Fibroblast of lung (primary cell): ENCODE measurements at regions not wholly inside any gene's neighbourhood (a gene's known extent, or its start where the extent isn't known, plus 50 kb on each side); places are given as distances from the start of the nearest gene placed in this dataset.

Source experiments
- DNase-seq, 2 donors: peaks; one replicate each; pipeline versions ENCODE4 v3.0.0 to v3.0.0-alpha.2; 2010; ENCODE audit warnings: low read depth in 2 of 2
- H2AFZ ChIP-seq: 2 replicates; pipeline ENCODE4 v1.5.1; 2012; ENCODE audit warnings: low read length, control low read depth, inconsistent platforms
- H3K27ac ChIP-seq: 2 replicates; pipeline ENCODE4 v1.5.1; 2011; ENCODE audit warnings: low read length, control low read depth; ENCODE audit not compliant: insufficient read depth
- H3K27me3 ChIP-seq: 2 replicates; pipeline ENCODE4 v1.5.1; 2011; ENCODE audit warnings: mild to moderate bottlenecking, low read length; ENCODE audit not compliant: control insufficient read depth, insufficient read depth
- H3K36me3 ChIP-seq: 2 replicates; pipeline ENCODE4 v1.5.1; 2011; ENCODE audit warnings: low read length; ENCODE audit not compliant: control insufficient read depth, insufficient read depth
- H3K4me1 ChIP-seq: 2 replicates; pipeline ENCODE4 v1.5.1; 2011; ENCODE audit warnings: low read length; ENCODE audit not compliant: control insufficient read depth, insufficient read depth; ENCODE audit errors: extremely low read depth
- H3K4me2 ChIP-seq: 2 replicates; pipeline ENCODE4 v1.5.1; 2011; ENCODE audit warnings: low read length, control low read depth; ENCODE audit not compliant: insufficient read depth; ENCODE audit errors: extremely low read depth
- H3K4me3 ChIP-seq, 4 experiments: fragments of 200-600 bp in 1 of 4; sonication (generic) in 1 of 4; replicated peaks in 1 of 4; 2 replicates each; pipeline ENCODE4 v1.5.1; 2011 to 2016; ENCODE audit warnings: low read length in 4 of 4, low read depth in 3 of 4, mild to moderate bottlenecking in 3 of 4, control low read depth in 2 of 4, inconsistent platforms in 1 of 4, mixed read lengths in 1 of 4; ENCODE audit not compliant: insufficient read depth in 1 of 4; ENCODE audit errors: control extremely low read depth in 1 of 4
- H3K79me2 ChIP-seq: 2 replicates; pipeline ENCODE4 v1.5.1; 2012; ENCODE audit warnings: mild to moderate bottlenecking, low read length, inconsistent platforms; ENCODE audit not compliant: control insufficient read depth, insufficient read depth
- H3K9ac ChIP-seq: 2 replicates; pipeline ENCODE4 v1.5.1; 2011; ENCODE audit warnings: mild to moderate bottlenecking, low read length, control low read depth; ENCODE audit not compliant: insufficient read depth
- H3K9me3 ChIP-seq: 2 replicates; pipeline ENCODE4 v1.5.1; 2012; ENCODE audit warnings: low read depth, low read length; ENCODE audit not compliant: control insufficient read depth, insufficient read depth
- H4K20me1 ChIP-seq: 2 replicates; pipeline ENCODE4 v1.5.1; 2011; ENCODE audit warnings: low read length; ENCODE audit not compliant: control insufficient read depth, insufficient read depth; ENCODE audit errors: extremely low read depth
- CTCF ChIP-seq, 2 donors: IDR thresholded peaks in 1 of 2; conservative IDR thresholded peaks in 1 of 2; 1 replicate in 1 of 2; 2 replicates in 1 of 2; pipeline ENCODE4 v1.5.1; 2011 to 2012; ENCODE audit warnings: low read length in 2 of 2, control low read depth in 1 of 2, inconsistent platforms in 1 of 2, low read depth in 1 of 2, mild to moderate bottlenecking in 1 of 2
- EZH2 ChIP-seq: IDR thresholded peaks from 2 replicates; pipeline ENCODE4 v1.5.1; 2012; ENCODE audit warnings: low read length, control low read depth, mild to moderate bottlenecking; ENCODE audit errors: missing control alignments

GRCh38 chr1:30028939-30029338 is 694.4 kb downstream of the MATN1 start:
- no peaks in the 10 kb centered on the region for H3K79me2 ChIP-seq
- no peak overlapping the region for H3K27ac ChIP-seq
- no peaks in the 10 kb centered on the region for H3K36me3 ChIP-seq
- H3K9ac ChIP-seq, result no peak overlapping the region
- H3K4me3 ChIP-seq, result no peak overlapping the region
- no peaks in the 10 kb centered on the region for H3K27me3 ChIP-seq
- no peaks in the 10 kb centered on the region for H3K4me1 ChIP-seq
- H3K4me2 ChIP-seq, result no peak overlapping the region
- H3K9me3 ChIP-seq, result no peaks in the 10 kb centered on the region
- no peak overlapping the region for H2AFZ ChIP-seq
- no peak for DNase-seq
- TF ChIP-seq CTCF (conservative IDR thresholded peaks at IDR 0.05 in 1 of 2, IDR thresholded peaks at IDR 0.05 in 1 of 2; ENCODE audit: low read depth in 1 of 2, low read length in 2 of 2) (no peak), EZH2 (no peak)
- no peaks in the 10 kb centered on the region for H4K20me1 ChIP-seq

- Histone ChIP-seq H3K27me3 (no peaks in the 10 kb centered on the region), H3K36me3 (no peaks in the 10 kb centered on the region), H3K4me3 (no peak overlapping the region), H3K4me1 (no peaks in the 10 kb centered on the region), H3K79me2 (no peaks in the 10 kb centered on the region), H3K4me2 (no peak overlapping the region), H3K27ac (no peak overlapping the region), H2AFZ (no peak overlapping the region), H3K9ac (no peak overlapping the region), H3K9me3 (no peaks in the 10 kb centered on the region), H4K20me1 (no peaks in the 10 kb centered on the region)
- DNase-seq, result no peak
- TF ChIP-seq EZH2 (no peak), CTCF (conservative IDR thresholded peaks at IDR 0.05 in 1 of 2, IDR thresholded peaks at IDR 0.05 in 1 of 2; ENCODE audit: low read depth in 1 of 2, low read length in 2 of 2) (no peak)
Observed at GRCh38 chr1:30028283-30028682, 695.1 kb downstream of the MATN1 start.

- Histone ChIP-seq H3K4me3 (no peak overlapping the region), H3K79me2 (no peaks in the 10 kb centered on the region), H3K36me3 (no peaks in the 10 kb centered on the region), H3K4me1 (no peaks in the 10 kb centered on the region), H3K9ac (no peak overlapping the region), H3K4me2 (no peak overlapping the region), H3K9me3 (no peaks in the 10 kb centered on the region), H3K27me3 (no peaks in the 10 kb centered on the region), H3K27ac (no peak overlapping the region), H2AFZ (no peak overlapping the region), H4K20me1 (no peaks in the 10 kb centered on the region)
- TF ChIP-seq EZH2 (no peak), CTCF (conservative IDR thresholded peaks at IDR 0.05 in 1 of 2, IDR thresholded peaks at IDR 0.05 in 1 of 2; ENCODE audit: low read depth in 1 of 2, low read length in 2 of 2) (no peak)
- no peak for DNase-seq
Observed at GRCh38 chr1:30027247-30027646, 696.1 kb downstream of the MATN1 start.
